GM21367 (cell line): ENCODE measurements at regions not wholly inside any gene's neighbourhood (a gene's known extent, or its start where the extent isn't known, plus 50 kb on each side); places are given as distances from the start of the nearest gene placed in this dataset.

Experiments
- ATAC-seq: cut with Tn5 transposase; IDR thresholded peaks from one replicate; pipeline ENCODE4 v1.9.1; 2021; ENCODE audit not compliant: unreplicated experiment

GRCh38 chr10:20958764-20959163, 61.7 kb upstream of the NEBL start:
- ATAC-seq = no peak

GRCh38 chr10:20958225-20958624, 61.1 kb upstream of the NEBL start:
- ATAC-seq = no peak

- no peak for ATAC-seq
Observed at GRCh38 chr10:20957744-20958143, 60.6 kb upstream of the NEBL start.

GRCh38 chr10:20956843-20957242, 59.7 kb upstream of the NEBL start:
- ATAC-seq = no peak

GRCh38 chr10:20955355-20955893, 58.3 kb upstream of the NEBL start:
- no peak for ATAC-seq

- no peak for ATAC-seq
Observed at GRCh38 chr10:20954519-20954918, 57.4 kb upstream of the NEBL start.

GRCh38 chr10:20953120-20953519, 56.0 kb upstream of the NEBL start:
- no peak for ATAC-seq

GRCh38 chr10:20949967-20950366, 52.9 kb upstream of the NEBL start:
- no peak for ATAC-seq

- ATAC-seq = no peak
Observed at GRCh38 chr10:20948686-20949327, 51.7 kb upstream of the NEBL start.
